Stimulated activated CD8-positive, alpha-beta memory T cell treated with anti-CD3 and anti-CD28 coated beads, Interleukin-4, amount 100 ng/mL, for 48 hours (primary cell): ENCODE measurements at regions not wholly inside any gene's neighbourhood (a gene's known extent, or its start where the extent isn't known, plus 50 kb on each side); places are given as distances from the start of the nearest gene placed in this dataset.
A peak's percentile ranks its signal among the peaks of the same experiment; 100 is the strongest.

ENCODE experiments used
- DNase-seq: peaks from one replicate; pipeline ENCODE4 v3.0.0-alpha.2; 2020

- DNase-seq = no peak
Observed at GRCh38 chr14:25134184-25134583, 84.2 kb upstream of the STXBP6 start.

- DNase-seq = peak; percentile 58
Observed at GRCh38 chr14:25132732-25133422, 82.9 kb upstream of the STXBP6 start.

GRCh38 chr14:25132094-25132493 is 82.1 kb upstream of the STXBP6 start:
- no peak for DNase-seq

- DNase-seq = no peak
Observed at GRCh38 chr14:25122843-25123242, 72.9 kb upstream of the STXBP6 start.

GRCh38 chr14:25122211-25122610 is 72.3 kb upstream of the STXBP6 start:
- no peak for DNase-seq

GRCh38 chr14:25121337-25122129 is 71.6 kb upstream of the STXBP6 start:
- no peak for DNase-seq

- DNase-seq = no peak
Observed at GRCh38 chr14:25120261-25120660, 70.3 kb upstream of the STXBP6 start.

- DNase-seq = no peak
Observed at GRCh38 chr14:25118671-25119070, 68.7 kb upstream of the STXBP6 start.

GRCh38 chr14:25117342-25117741 is 67.4 kb upstream of the STXBP6 start:
- no peak for DNase-seq

- no peak for DNase-seq
Observed at GRCh38 chr14:25116607-25117006, 66.7 kb upstream of the STXBP6 start.

GRCh38 chr14:25113394-25113793 is 63.4 kb upstream of the STXBP6 start:
- no peak for DNase-seq

GRCh38 chr14:25111061-25111601 is 61.2 kb upstream of the STXBP6 start:
- no peak for DNase-seq

GRCh38 chr14:25110106-25110505 is 60.2 kb upstream of the STXBP6 start:
- DNase-seq = no peak

- no peak for DNase-seq
Observed at GRCh38 chr14:25108959-25109358, 59.0 kb upstream of the STXBP6 start.

- DNase-seq = no peak
Observed at GRCh38 chr14:25108291-25108690, 58.3 kb upstream of the STXBP6 start.

- DNase-seq = no peak
Observed at GRCh38 chr14:25103820-25104219, 53.9 kb upstream of the STXBP6 start.

GRCh38 chr14:25103271-25103670 is 53.3 kb upstream of the STXBP6 start:
- DNase-seq = no peak

- DNase-seq = no peak
Observed at GRCh38 chr14:25102788-25103187, 52.8 kb upstream of the STXBP6 start.

- DNase-seq = no peak
Observed at GRCh38 chr14:25101276-25101675, 51.3 kb upstream of the STXBP6 start.
